Neural progenitor cell (in vitro differentiated cells): ENCODE measurements at regions not wholly inside any gene's neighbourhood (a gene's known extent, or its start where the extent isn't known, plus 50 kb on each side); places are given as distances from the start of the nearest gene placed in this dataset.

Source experiments
- DNase-seq: peaks from one replicate; pipeline ENCODE4 v3.0.0-alpha.2; 2016; ENCODE audit warnings: low spot score
- H2AFZ ChIP-seq: fragments of 200-600 bp; sonication (generic); replicated peaks from 2 replicates; pipeline ENCODE4 v1.6.1; 2016; ENCODE audit warnings: antibody characterized with exemption
- H3F3A ChIP-seq: fragments of 200-600 bp; sonication (generic); 2 replicates; pipeline ENCODE4 v1.6.1; 2016; ENCODE audit warnings: antibody characterized with exemption, low read depth
- H3K27ac ChIP-seq: fragments of 200-600 bp; sonication (generic); 2 replicates; pipeline ENCODE4 v1.5.1; 2016; ENCODE audit warnings: mild to moderate bottlenecking
- H3K27me3 ChIP-seq: fragments of 200-600 bp; sonication (generic); 2 replicates; pipeline ENCODE4 v1.6.1; 2016; ENCODE audit warnings: mild to moderate bottlenecking, moderate library complexity
- H3K36me3 ChIP-seq: fragments of 200-600 bp; sonication (generic); 2 replicates; pipeline ENCODE4 v1.5.1; 2016
- H3K4me1 ChIP-seq: fragments of 200-600 bp; sonication (generic); 2 replicates; pipeline ENCODE4 v1.6.1; 2016; ENCODE audit warnings: mixed run types
- H3K4me2 ChIP-seq: fragments of 200-600 bp; sonication (generic); 2 replicates; pipeline ENCODE4 v1.6.1; 2016
- H3K4me3 ChIP-seq: fragments of 200-600 bp; sonication (generic); 2 replicates; pipeline ENCODE4 v1.5.1; 2016
- H3K79me2 ChIP-seq: fragments of 200-600 bp; sonication (generic); 2 replicates; pipeline ENCODE4 v1.6.1; 2016; ENCODE audit warnings: low read depth
- H3K9ac ChIP-seq: fragments of 200-600 bp; sonication (generic); 2 replicates; pipeline ENCODE4 v1.6.1; 2016
- H3K9me3 ChIP-seq: fragments of 200-600 bp; sonication (generic); 2 replicates; pipeline ENCODE4 v1.5.1; 2016; ENCODE audit warnings: low read depth
- H4K20me1 ChIP-seq: fragments of 200-600 bp; sonication (generic); 2 replicates; pipeline ENCODE4 v1.6.1; 2016; ENCODE audit warnings: low read depth
- H3K27ac Mint-ChIP-seq: 3 replicates; pipeline ENCODE4 v1.8.0; 2021; ENCODE audit warnings: mixed read lengths
- H3K27me3 Mint-ChIP-seq: 2 replicates; pipeline ENCODE4 v1.8.0; 2022; ENCODE audit warnings: low read depth, mild to moderate bottlenecking, inconsistent platforms, moderate library complexity, mixed read lengths; ENCODE audit not compliant: insufficient read depth
- H3K36me3 Mint-ChIP-seq: 3 replicates; pipeline ENCODE4 v1.8.0; 2021; ENCODE audit warnings: mixed read lengths
- H3K4me1 Mint-ChIP-seq: 3 replicates; pipeline ENCODE4 v1.8.0; 2021; ENCODE audit warnings: mixed read lengths
- H3K4me3 Mint-ChIP-seq: 3 replicates; pipeline ENCODE4 v1.8.0; 2021; ENCODE audit warnings: mild to moderate bottlenecking, moderate library complexity, mixed read lengths
- H3K9me3 Mint-ChIP-seq: 3 replicates; pipeline ENCODE4 v1.8.0; 2020; ENCODE audit warnings: mixed read lengths
- CTCF ChIP-seq: fragments of 200-600 bp; sonication (generic); IDR thresholded peaks from 2 replicates; pipeline ENCODE4 v1.5.1; 2017; ENCODE audit warnings: antibody characterized with exemption, mild to moderate bottlenecking
- EZH2 ChIP-seq: fragments of 200-600 bp; sonication (generic); IDR thresholded peaks from 2 replicates; pipeline ENCODE4 v1.6.1; 2017; ENCODE audit warnings: antibody characterized with exemption, mild to moderate bottlenecking, moderate library complexity
- EZH2phosphoT487 ChIP-seq: fragments of 200-600 bp; sonication (generic); IDR thresholded peaks from 2 replicates; pipeline ENCODE4 v1.6.1; 2017; ENCODE audit warnings: antibody characterized with exemption

DNA sequence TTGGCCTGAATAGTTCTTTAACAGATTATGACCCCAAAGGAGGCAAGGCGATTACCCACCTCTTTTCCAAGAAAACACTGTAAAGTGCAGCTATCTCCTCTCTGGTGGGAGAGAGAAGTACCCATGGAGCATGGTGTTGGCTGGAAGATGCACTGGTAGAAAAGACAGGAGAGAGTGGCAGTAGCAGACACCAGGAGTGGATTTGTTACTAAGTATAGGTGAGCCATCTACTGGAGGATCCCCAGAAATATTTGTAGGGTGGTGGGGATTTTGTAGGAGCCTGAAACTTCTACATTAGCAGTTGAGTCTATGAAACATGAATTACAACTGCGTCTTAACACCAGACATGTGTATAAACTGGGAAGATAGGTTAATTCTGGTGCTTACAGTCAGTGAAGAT is 148.0 kb downstream of the SLC38A4 start:
- TF ChIP-seq EZH2 (no peak), CTCF (peak; percentile 42)
- Histone ChIP-seq H3K36me3 (no peaks in the 10 kb centered on the region), H3K4me3 (no peak overlapping the region), H3K4me1 (peaks cover 6% of the 10 kb centered on the region), H3F3A (no peaks in the 10 kb centered on the region), H4K20me1 (no peaks in the 10 kb centered on the region), H3K9ac (no peak overlapping the region), H3K27me3 (no peaks in the 10 kb centered on the region), H3K27ac (no peak overlapping the region), H2AFZ (peak overlapping the region; percentile 64), H3K4me2 (no peak overlapping the region), H3K79me2 (no peaks in the 10 kb centered on the region), H3K9me3 (no peaks in the 10 kb centered on the region)
- no peak overlapping the region for H3K27ac Mint-ChIP-seq
- no peaks in the 10 kb centered on the region for H3K9me3 Mint-ChIP-seq
- DNase-seq: no peak
- H3K4me1 Mint-ChIP-seq: no peaks in the 10 kb centered on the region
- H3K4me3 Mint-ChIP-seq: no peak overlapping the region
- no peaks in the 10 kb centered on the region for H3K36me3 Mint-ChIP-seq
- H3K27me3 Mint-ChIP-seq: peaks cover 2% of the 10 kb centered on the region

DNA sequence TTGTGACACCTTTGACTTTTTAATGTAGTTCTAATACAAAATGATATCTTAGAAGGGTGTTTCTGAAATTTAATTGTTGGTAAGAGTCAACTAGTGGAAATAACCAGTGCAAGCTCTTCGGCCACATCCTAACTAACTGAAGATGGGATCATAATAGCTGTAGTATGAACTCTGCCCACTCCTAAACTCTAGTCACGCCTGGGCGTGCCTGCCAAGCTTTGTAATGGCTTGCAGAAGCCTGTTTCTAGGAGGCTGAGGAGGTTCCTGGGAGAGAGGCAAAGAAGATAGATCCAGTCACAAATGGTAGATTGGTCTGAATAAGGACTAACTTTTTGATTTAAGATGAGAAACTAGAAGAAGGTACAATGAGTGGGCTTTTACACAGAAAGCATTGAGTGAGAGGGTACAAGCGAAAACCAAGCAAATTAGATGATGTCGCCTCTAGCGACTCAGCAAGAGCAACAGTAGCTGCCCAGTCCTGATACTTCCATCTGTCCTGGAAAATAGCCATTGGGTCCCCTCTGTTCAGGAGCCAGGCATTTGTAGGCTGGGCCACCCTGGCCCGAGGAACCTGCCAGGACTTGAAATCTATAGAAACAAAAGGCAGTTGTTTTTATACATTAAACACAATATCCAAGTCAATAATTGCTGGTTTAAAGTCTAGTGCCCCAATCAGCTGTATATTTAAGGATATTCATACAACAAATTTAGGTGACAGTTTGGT is 148.8 kb downstream of the SLC38A4 start:
- no peak for DNase-seq
- Mint-ChIP-seq H3K36me3 (no peaks in the 10 kb centered on the region), H3K9me3 (no peaks in the 10 kb centered on the region), H3K4me1 (no peaks in the 10 kb centered on the region), H3K27ac (no peak overlapping the region), H3K4me3 (no peak overlapping the region), H3K27me3 (peaks cover 2% of the 10 kb centered on the region)
- no peaks in the 10 kb centered on the region for H3K79me2 ChIP-seq
- no peaks in the 10 kb centered on the region for H3K9me3 ChIP-seq
- no peaks in the 10 kb centered on the region for H3K27me3 ChIP-seq
- no peak overlapping the region for H3K4me2 ChIP-seq
- no peaks in the 10 kb centered on the region for H3F3A ChIP-seq
- H2AFZ ChIP-seq: peak overlapping the region; percentile 64
- peaks cover 6% of the 10 kb centered on the region for H3K4me1 ChIP-seq
- no peak overlapping the region for H3K27ac ChIP-seq
- H4K20me1 ChIP-seq: no peaks in the 10 kb centered on the region
- H3K36me3 ChIP-seq: no peaks in the 10 kb centered on the region
- H3K9ac ChIP-seq: no peak overlapping the region
- TF ChIP-seq EZH2phosphoT487 (no peak), EZH2 (no peak), CTCF (no peak)
- no peak overlapping the region for H3K4me3 ChIP-seq

DNA sequence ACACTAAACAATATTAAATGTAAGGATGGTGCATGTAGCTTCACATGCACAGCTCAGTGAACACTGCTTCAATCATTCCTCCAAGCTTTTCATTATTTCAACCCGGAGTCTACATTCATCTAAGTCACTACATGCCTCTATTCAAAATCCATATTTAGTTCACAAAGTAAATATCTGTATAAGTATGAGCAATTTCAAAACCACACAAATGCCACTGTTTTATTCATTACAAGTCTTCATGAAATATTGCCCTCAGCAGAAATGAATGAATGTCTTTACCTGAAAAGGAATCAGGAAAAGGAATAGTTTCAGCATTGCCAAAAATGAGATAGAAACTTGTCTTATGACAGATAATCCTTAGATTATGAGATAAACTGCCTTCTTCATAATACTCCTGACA is 149.4 kb downstream of the SLC38A4 start:
- Histone ChIP-seq H3K4me2 (no peak overlapping the region), H4K20me1 (no peaks in the 10 kb centered on the region), H3K9ac (no peak overlapping the region), H3F3A (no peaks in the 10 kb centered on the region), H3K4me1 (peaks cover 6% of the 10 kb centered on the region), H3K27ac (no peak overlapping the region), H3K79me2 (no peaks in the 10 kb centered on the region), H3K36me3 (no peaks in the 10 kb centered on the region), H3K9me3 (no peaks in the 10 kb centered on the region), H3K4me3 (no peak overlapping the region), H2AFZ (no peak overlapping the region), H3K27me3 (no peaks in the 10 kb centered on the region)
- DNase-seq: no peak
- no peaks in the 10 kb centered on the region for H3K9me3 Mint-ChIP-seq
- H3K4me3 Mint-ChIP-seq: no peak overlapping the region
- H3K36me3 Mint-ChIP-seq: no peaks in the 10 kb centered on the region
- H3K27me3 Mint-ChIP-seq: peaks cover 2% of the 10 kb centered on the region
- H3K27ac Mint-ChIP-seq: no peak overlapping the region
- no peaks in the 10 kb centered on the region for H3K4me1 Mint-ChIP-seq
- TF ChIP-seq EZH2 (no peak), EZH2phosphoT487 (no peak), CTCF (no peak)
